ENCODE measurements at regions not wholly inside any gene's neighbourhood (a gene's known extent, or its start where the extent isn't known, plus 50 kb on each side); places are given as distances from the start of the nearest gene placed in this dataset.

DNA sequence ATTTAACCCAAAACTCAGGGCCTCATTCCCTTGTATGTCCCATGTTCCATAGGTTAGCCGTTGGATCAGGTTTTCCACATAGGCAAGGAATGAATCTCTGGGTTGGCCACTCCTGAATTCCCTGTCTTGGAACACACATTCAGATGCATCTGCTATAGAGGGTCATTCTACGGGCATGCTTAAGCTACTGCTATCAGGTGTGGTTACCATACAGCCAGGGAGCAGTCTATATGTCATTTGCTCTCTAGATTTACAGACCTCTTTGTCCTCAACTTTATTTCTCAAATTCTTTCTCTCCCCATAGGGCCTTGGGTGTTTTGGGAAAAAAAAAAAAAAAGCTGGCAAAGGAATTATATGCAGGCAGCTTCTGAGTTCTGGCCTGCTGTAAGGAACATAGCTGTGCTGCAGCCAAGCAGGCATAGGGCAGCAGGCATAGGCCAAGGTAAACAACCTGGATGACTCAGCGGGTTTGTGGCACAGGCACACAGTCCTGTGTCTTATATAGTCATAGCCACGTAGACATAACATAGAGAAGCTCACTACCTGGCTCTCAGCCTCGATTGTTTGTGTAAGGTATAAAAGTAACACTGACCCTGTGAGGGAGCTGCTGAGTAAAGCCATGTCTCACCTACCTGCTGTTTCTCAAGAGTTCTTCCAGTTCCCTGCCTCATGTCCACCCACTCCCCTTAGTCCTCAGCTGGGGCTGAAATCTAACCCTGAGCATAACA lies 141.5 kb downstream of the OSTF1 start:
- no peak overlapping the region for H3K4me2 ChIP-seq (ENCODE audit: low read length)
- H4K20me1 ChIP-seq (ENCODE audit: insufficient read depth), result no peaks in the 10 kb centered on the region
- no peaks in the 10 kb centered on the region for H3K79me2 ChIP-seq (replicated peaks; ENCODE audit: insufficient read depth, low read length)
- TF ChIP-seq EZH2 (IDR thresholded peaks at IDR 0.05; ENCODE audit: borderline replicate concordance, insufficient read depth, low read length, poor library complexity, severe bottlenecking), result no peak
- TF ChIP-seq, protein P1, sequence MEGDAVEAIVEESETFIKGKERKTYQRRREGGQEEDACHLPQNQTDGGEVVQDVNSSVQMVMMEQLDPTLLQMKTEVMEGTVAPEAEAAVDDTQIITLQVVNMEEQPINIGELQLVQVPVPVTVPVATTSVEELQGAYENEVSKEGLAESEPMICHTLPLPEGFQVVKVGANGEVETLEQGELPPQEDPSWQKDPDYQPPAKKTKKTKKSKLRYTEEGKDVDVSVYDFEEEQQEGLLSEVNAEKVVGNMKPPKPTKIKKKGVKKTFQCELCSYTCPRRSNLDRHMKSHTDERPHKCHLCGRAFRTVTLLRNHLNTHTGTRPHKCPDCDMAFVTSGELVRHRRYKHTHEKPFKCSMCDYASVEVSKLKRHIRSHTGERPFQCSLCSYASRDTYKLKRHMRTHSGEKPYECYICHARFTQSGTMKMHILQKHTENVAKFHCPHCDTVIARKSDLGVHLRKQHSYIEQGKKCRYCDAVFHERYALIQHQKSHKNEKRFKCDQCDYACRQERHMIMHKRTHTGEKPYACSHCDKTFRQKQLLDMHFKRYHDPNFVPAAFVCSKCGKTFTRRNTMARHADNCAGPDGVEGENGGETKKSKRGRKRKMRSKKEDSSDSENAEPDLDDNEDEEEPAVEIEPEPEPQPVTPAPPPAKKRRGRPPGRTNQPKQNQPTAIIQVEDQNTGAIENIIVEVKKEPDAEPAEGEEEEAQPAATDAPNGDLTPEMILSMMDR (IDR thresholded peaks at IDR 0.05; ENCODE audit: poor library complexity, severe bottlenecking), result no peak
- no peak for TF ChIP-seq RAD21 (conservative IDR thresholded peaks at IDR 0.05)
- no peak for TF ChIP-seq MXI1 (conservative IDR thresholded peaks at IDR 0.05; ENCODE audit: poor library complexity, severe bottlenecking)
- TF ChIP-seq POLR2AphosphoS5 (IDR thresholded peaks at IDR 0.05), result no peak
- no peak for TF ChIP-seq TAF1 (IDR thresholded peaks at IDR 0.05; ENCODE audit: low read depth)
- TF ChIP-seq, protein P2, sequence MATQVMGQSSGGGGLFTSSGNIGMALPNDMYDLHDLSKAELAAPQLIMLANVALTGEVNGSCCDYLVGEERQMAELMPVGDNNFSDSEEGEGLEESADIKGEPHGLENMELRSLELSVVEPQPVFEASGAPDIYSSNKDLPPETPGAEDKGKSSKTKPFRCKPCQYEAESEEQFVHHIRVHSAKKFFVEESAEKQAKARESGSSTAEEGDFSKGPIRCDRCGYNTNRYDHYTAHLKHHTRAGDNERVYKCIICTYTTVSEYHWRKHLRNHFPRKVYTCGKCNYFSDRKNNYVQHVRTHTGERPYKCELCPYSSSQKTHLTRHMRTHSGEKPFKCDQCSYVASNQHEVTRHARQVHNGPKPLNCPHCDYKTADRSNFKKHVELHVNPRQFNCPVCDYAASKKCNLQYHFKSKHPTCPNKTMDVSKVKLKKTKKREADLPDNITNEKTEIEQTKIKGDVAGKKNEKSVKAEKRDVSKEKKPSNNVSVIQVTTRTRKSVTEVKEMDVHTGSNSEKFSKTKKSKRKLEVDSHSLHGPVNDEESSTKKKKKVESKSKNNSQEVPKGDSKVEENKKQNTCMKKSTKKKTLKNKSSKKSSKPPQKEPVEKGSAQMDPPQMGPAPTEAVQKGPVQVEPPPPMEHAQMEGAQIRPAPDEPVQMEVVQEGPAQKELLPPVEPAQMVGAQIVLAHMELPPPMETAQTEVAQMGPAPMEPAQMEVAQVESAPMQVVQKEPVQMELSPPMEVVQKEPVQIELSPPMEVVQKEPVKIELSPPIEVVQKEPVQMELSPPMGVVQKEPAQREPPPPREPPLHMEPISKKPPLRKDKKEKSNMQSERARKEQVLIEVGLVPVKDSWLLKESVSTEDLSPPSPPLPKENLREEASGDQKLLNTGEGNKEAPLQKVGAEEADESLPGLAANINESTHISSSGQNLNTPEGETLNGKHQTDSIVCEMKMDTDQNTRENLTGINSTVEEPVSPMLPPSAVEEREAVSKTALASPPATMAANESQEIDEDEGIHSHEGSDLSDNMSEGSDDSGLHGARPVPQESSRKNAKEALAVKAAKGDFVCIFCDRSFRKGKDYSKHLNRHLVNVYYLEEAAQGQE (IDR thresholded peaks at IDR 0.05; ENCODE audit: borderline replicate concordance), result no peak
- H3K27ac ChIP-seq (ENCODE audit: low read length), result no peak overlapping the region
- no peak overlapping the region for H3K9ac ChIP-seq (ENCODE audit: low read length)
- H3K36me3 ChIP-seq (ENCODE audit: insufficient read depth, low read length), result no peaks in the 10 kb centered on the region
- no peaks in the 10 kb centered on the region for H3K9me3 ChIP-seq (ENCODE audit: low read length)
- H3K4me3 ChIP-seq (ENCODE audit: low read length), result no peak overlapping the region
- no peak overlapping the region for H2AFZ ChIP-seq (ENCODE audit: low read depth, low read length)
- no peaks in the 10 kb centered on the region for H3K27me3 ChIP-seq (ENCODE audit: insufficient read depth, low read depth, low read length)
- H3K9me2 ChIP-seq (ENCODE audit: insufficient read depth, low read length), result no peaks in the 10 kb centered on the region
- H3F3A ChIP-seq (ENCODE audit: insufficient read depth, low read length, poor library complexity, severe bottlenecking), result no peaks in the 10 kb centered on the region

DNA sequence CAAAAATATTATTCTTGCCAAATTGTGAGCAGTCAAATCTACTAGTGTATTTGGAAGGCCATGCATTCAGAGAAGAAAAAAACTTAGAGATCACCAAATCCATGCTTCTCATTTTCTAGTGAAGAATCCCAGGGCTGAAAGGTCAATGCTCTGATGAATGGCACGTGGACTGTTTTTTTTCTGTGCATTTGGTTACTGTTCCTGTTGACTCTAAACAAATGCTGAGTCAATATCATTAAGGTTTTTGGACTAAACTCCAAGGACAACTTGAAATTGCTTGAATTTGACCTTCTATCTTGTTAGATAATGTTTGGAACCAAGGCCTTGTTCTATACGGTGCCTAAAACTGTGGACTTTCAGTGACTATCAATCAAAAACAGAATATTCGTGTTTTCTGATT lies 142.2 kb downstream of the OSTF1 start:
- H2AFZ ChIP-seq (ENCODE audit: low read depth, low read length), result no peak overlapping the region
- H3K9me3 ChIP-seq (ENCODE audit: low read length), result no peaks in the 10 kb centered on the region
- no peak overlapping the region for H3K4me3 ChIP-seq (ENCODE audit: low read length)
- no peaks in the 10 kb centered on the region for H4K20me1 ChIP-seq (ENCODE audit: insufficient read depth)
- no peaks in the 10 kb centered on the region for H3K9me2 ChIP-seq (ENCODE audit: insufficient read depth, low read length)
- no peaks in the 10 kb centered on the region for H3K27me3 ChIP-seq (ENCODE audit: insufficient read depth, low read depth, low read length)
- H3F3A ChIP-seq (ENCODE audit: insufficient read depth, low read length, poor library complexity, severe bottlenecking), result no peaks in the 10 kb centered on the region
- no peaks in the 10 kb centered on the region for H3K36me3 ChIP-seq (ENCODE audit: insufficient read depth, low read length)
- no peak overlapping the region for H3K9ac ChIP-seq (ENCODE audit: low read length)
- TF ChIP-seq MXI1 (conservative IDR thresholded peaks at IDR 0.05; ENCODE audit: poor library complexity, severe bottlenecking), result no peak
- TF ChIP-seq POLR2AphosphoS5 (IDR thresholded peaks at IDR 0.05), result no peak
- TF ChIP-seq SMC3 (conservative IDR thresholded peaks at IDR 0.05; ENCODE audit: poor library complexity), result no peak
- TF ChIP-seq, protein P2 (IDR thresholded peaks at IDR 0.05; ENCODE audit: borderline replicate concordance), result no peak
- TF ChIP-seq EP300 (conservative IDR thresholded peaks at IDR 0.05; ENCODE audit: poor library complexity, severe bottlenecking), result no peak
- TF ChIP-seq, protein P1 (IDR thresholded peaks at IDR 0.05; ENCODE audit: poor library complexity, severe bottlenecking), result no peak
- TF ChIP-seq TAF1 (IDR thresholded peaks at IDR 0.05; ENCODE audit: low read depth), result no peak
- TF ChIP-seq RAD21 (conservative IDR thresholded peaks at IDR 0.05), result no peak
- no peak for TF ChIP-seq EZH2 (IDR thresholded peaks at IDR 0.05; ENCODE audit: borderline replicate concordance, insufficient read depth, low read length, poor library complexity, severe bottlenecking)
- H3K27ac ChIP-seq (ENCODE audit: low read length), result no peak overlapping the region
- H3K79me2 ChIP-seq (replicated peaks; ENCODE audit: insufficient read depth, low read length), result no peaks in the 10 kb centered on the region
- H3K4me2 ChIP-seq (ENCODE audit: low read length), result no peak overlapping the region
